Transverse colon (tissue), 4 donors: ENCODE measurements at regions not wholly inside any gene's neighbourhood (a gene's known extent, or its start where the extent isn't known, plus 50 kb on each side); places are given as distances from the start of the nearest gene placed in this dataset.

Source experiments
- CTCF ChIP-seq, 5 experiments: fragments of 200-600 bp in 3 of 5; fragments of 450-650 bp in 2 of 5; sonication (generic) in 3 of 5; IDR thresholded peaks; 1 replicate in 2 of 5; 2 replicates in 3 of 5; pipeline ENCODE4 v1.5.1; 2016 to 2017; ENCODE audit warnings: antibody characterized with exemption in 5 of 5, inconsistent platforms in 3 of 5, mild to moderate bottlenecking in 2 of 5, moderate library complexity in 1 of 5
- POLR2A ChIP-seq: fragments of 450-650 bp; IDR thresholded peaks from one replicate; pipeline ENCODE4 v1.6.1; 2016; ENCODE audit warnings: antibody characterized with exemption, mild to moderate bottlenecking, moderate library complexity
- POLR2AphosphoS5 ChIP-seq, 3 donors: sonication (generic); formaldehyde crosslinking; IDR thresholded peaks; one replicate each; pipeline ENCODE4 v1.6.1; 2016; ENCODE audit warnings: antibody characterized with exemption in 3 of 3

GRCh38 chr1:80050085-80050484 lies 1043.6 kb upstream of the ADGRL4 start:
- no peak for TF ChIP-seq CTCF (IDR thresholded peaks at IDR 0.05)
- TF ChIP-seq POLR2A, result no peak
- TF ChIP-seq POLR2AphosphoS5 (IDR thresholded peaks at IDR 0.05), result no peak
